AG04450 (cell line): ENCODE measurements at regions not wholly inside any gene's neighbourhood (a gene's known extent, or its start where the extent isn't known, plus 50 kb on each side); places are given as distances from the start of the nearest gene placed in this dataset.

Experiments
- CTCF ChIA-PET: fragments of 300-600, 350-600 bp; formaldehyde crosslinking; extraction: SDS; loops from one replicate; lab custom pipeline; 2022; ENCODE audit warnings: antibody characterized with exemption, inconsistent platforms; lab: Charles Lee
- POLR2A ChIA-PET: fragments of 350-600 bp; formaldehyde crosslinking; extraction: SDS; loops from one replicate; lab custom pipeline; 2021; ENCODE audit warnings: antibody characterized with exemption, inconsistent platforms; lab: Yijun Ruan, JAX
- DNase-seq: peaks from one replicate; pipeline ENCODE4 v3.0.0-alpha.2; 2011; ENCODE audit warnings: low read depth, low spot score
- H3K27ac ChIP-seq: one replicate; pipeline ENCODE4 v1.5.1; 2012; ENCODE audit warnings: low read depth, low read length, control low read depth
- H3K27me3 ChIP-seq: one replicate; pipeline ENCODE4 v1.6.0; 2012; ENCODE audit warnings: low read length; ENCODE audit not compliant: control insufficient read depth, insufficient read depth
- H3K4me3 ChIP-seq: 2 replicates; pipeline ENCODE4 v1.5.1; 2011; ENCODE audit warnings: mild to moderate bottlenecking, low read depth, low read length, control low read depth
- H3K9me3 ChIP-seq: 2 replicates; pipeline ENCODE4 v1.5.1; 2012; ENCODE audit warnings: low read length; ENCODE audit not compliant: control insufficient read depth, insufficient read depth
- TF ChIP-seq, protein P1 (sequence below): IDR thresholded peaks from 2 replicates; pipeline ENCODE4 v1.5.1; 2011; ENCODE audit warnings: low read depth, low read length, control low read depth, inconsistent platforms

DNA sequence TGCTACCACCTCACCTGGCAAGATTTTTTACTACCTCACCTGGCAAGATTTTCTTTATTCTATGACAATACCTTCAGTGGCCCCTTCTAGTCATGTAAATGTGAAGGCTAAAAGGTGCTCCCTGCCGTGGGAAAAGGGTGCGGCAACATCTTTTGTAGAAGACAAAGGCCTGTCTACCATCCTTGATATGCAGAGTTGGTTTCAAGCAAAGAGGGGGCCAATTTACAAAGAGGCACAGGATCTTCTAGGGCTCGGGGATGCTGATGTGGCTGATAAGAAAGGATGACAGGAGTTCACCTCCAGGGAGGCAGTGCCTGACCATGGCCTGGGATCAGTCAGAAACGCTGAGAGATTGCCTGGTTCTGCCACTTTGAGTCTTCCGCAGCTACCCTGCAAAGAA lies 165.4 kb upstream of the SLC1A4 start:
- DNase-seq: no peak
- Histone ChIP-seq H3K4me3 (no peak overlapping the region), H3K27me3 (no peaks in the 10 kb centered on the region), H3K27ac (no peak overlapping the region), H3K9me3 (no peaks in the 10 kb centered on the region)
- TF ChIP-seq, protein P1, sequence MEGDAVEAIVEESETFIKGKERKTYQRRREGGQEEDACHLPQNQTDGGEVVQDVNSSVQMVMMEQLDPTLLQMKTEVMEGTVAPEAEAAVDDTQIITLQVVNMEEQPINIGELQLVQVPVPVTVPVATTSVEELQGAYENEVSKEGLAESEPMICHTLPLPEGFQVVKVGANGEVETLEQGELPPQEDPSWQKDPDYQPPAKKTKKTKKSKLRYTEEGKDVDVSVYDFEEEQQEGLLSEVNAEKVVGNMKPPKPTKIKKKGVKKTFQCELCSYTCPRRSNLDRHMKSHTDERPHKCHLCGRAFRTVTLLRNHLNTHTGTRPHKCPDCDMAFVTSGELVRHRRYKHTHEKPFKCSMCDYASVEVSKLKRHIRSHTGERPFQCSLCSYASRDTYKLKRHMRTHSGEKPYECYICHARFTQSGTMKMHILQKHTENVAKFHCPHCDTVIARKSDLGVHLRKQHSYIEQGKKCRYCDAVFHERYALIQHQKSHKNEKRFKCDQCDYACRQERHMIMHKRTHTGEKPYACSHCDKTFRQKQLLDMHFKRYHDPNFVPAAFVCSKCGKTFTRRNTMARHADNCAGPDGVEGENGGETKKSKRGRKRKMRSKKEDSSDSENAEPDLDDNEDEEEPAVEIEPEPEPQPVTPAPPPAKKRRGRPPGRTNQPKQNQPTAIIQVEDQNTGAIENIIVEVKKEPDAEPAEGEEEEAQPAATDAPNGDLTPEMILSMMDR: no peak
- ChIA-PET CTCF (interaction anchor here (0.6 to 1.0 kb wide), 2 partner anchors 8 to 16 kb away, joined by 3 read pairs; no protein-coding TSS in a partner anchor), POLR2A (no interaction called here)

DNA sequence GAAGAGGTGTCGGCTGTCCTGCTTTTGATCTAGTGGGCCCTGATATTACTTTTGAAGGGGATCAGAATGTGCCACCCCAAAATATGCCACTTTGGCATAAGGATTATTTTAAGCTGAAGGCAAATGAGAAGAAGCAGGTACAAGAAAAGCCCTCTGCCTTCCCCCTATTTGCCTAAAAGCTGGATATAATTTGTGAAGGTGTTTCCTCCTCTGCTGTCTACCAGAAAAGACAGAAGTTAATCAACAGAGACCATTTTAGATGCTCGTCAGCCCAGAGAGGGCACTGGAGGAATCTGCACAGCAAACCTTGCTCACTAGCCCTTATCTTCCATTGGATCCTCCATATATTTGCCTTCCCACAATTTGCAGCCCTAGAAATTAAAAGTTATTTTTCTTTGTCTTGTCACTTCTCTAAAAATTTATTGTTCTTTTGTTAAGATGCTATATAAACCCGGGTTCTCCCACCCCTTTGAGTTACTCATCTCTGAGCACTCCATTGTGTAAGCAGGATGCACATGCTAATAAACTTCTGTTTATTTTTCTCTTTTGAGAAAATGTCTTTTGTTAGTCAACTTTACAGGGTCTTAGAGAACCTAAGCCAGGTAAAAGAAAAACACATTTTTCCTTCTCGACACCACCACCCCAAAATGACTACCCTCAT lies 163.2 kb upstream of the SLC1A4 start:
- TF ChIP-seq, protein P1: no peak
- ChIA-PET POLR2A (interaction anchor here (0.6 kb wide), 1 partner anchor 96 kb away, joined by 4 read pairs; no protein-coding TSS in a partner anchor), CTCF (no interaction called here)
- Histone ChIP-seq H3K27me3 (no peaks in the 10 kb centered on the region), H3K27ac (no peak overlapping the region), H3K4me3 (no peak overlapping the region), H3K9me3 (no peaks in the 10 kb centered on the region)
- no peak for DNase-seq

DNA sequence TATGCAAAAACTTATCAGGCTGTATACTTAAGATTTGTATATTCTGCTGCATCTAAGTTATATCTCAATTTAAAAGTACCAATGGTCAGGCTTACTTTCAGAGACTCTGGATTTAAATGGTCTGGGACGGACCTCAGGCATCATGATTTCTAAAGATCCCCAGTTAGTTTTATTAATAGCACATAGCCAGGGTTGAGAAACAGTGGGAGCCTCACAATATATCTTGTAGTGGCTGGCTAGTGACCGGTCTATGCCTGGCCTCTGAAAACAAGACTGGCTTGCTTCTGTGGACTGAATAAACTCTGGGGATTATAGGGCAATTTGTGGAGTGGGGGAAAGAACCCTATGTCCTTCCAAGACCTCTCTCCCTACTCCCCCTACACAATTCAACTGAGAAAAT lies 162.5 kb upstream of the SLC1A4 start:
- no peak overlapping the region for H3K27ac ChIP-seq
- ChIA-PET POLR2A (no interaction called here), CTCF (no interaction called here)
- H3K9me3 ChIP-seq: peaks cover 3% of the 10 kb centered on the region; the same call in 1 of the 2 replicates
- no peak overlapping the region for H3K4me3 ChIP-seq
- H3K27me3 ChIP-seq: no peaks in the 10 kb centered on the region
- TF ChIP-seq, protein P1: no peak
- no peak for DNase-seq

DNA sequence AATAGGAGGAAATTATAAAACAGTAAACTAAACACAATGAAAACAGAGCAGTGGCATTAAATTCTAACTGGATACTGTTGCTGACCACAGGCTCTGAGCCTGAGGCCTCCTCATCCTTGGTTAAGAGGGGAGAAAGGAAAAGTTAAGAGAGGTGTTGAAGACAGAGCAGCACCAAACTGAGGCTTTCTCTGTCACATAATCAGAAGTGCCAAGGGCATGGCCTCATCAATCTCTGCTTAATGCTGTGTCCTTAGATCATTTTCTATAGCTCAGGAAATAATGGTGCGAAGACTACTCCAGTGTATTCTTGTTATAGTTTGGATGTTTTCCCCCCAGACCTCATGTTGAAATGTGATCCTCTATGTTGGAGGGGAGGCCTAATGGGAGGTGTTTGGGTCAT lies 160.9 kb upstream of the SLC1A4 start:
- Histone ChIP-seq H3K4me3 (no peak overlapping the region), H3K27me3 (no peaks in the 10 kb centered on the region), H3K27ac (no peak overlapping the region), H3K9me3 (peaks cover 3% of the 10 kb centered on the region; the same call in 1 of the 2 replicates)
- TF ChIP-seq, protein P1: no peak
- POLR2A ChIA-PET: no interaction called here
- CTCF ChIA-PET: no interaction called here
- no peak for DNase-seq

DNA sequence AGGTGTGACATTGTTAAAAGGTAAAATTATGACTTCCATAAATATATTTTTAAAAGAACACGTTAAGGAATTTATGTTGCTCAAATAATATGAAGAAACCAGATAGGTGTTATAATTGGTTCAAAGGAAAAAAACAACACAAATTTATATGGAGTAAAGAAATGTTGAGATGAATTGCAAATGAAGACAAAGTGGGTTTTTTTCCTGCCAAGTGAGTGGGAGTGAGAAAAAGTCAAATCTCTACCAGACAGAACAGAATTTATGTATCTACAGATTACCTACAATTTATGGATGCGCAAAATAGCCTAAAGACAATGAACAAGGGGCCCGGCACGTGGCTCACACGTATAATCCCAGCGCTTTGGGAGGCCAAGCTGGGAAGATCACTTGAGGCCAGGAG lies 159.7 kb upstream of the SLC1A4 start:
- POLR2A ChIA-PET: no interaction called here

More for the DNA sequence above, 159.7 kb upstream of the SLC1A4 start:
- Histone ChIP-seq H3K4me3 (no peak overlapping the region), H3K27me3 (no peaks in the 10 kb centered on the region), H3K9me3 (peaks cover 3% of the 10 kb centered on the region; the same call in 1 of the 2 replicates), H3K27ac (no peak overlapping the region)
- DNase-seq: no peak
- CTCF ChIA-PET: interaction anchor here (0.8 to 2.6 kb wide), 2 partner anchors 79 to 82 kb away, joined by 5 to 7 read pairs; no protein-coding TSS in a partner anchor
- TF ChIP-seq, protein P1: no peak
